ENCODE measurements at regions not wholly inside any gene's neighbourhood (a gene's known extent, or its start where the extent isn't known, plus 50 kb on each side); places are given as distances from the start of the nearest gene placed in this dataset.

DNA sequence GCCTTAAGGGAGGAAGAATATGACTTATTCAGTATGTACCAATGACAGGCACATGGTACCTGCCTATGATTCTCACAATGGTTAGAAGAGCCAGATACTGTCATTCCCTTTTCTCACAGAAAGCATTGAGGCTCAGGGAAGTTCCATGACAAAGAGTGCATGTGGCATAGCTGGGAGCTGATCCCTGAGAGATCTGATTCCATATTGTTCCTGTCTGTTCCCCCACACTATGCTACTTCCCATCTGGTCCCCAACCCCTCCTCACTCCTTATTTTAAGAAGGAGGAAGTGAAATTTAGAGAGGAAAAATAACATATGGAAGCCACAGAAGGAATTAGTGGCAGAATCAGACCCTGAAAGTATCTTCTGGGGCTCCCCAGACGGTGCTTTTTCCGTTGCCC lies 500.0 kb downstream of the PLPP3 start:
- Histone ChIP-seq H3K27me3 (replicated peaks; ENCODE audit: control insufficient read depth, insufficient read depth, low read length) (no peaks in the 10 kb centered on the region), H3K4me3 (replicated peaks; ENCODE audit: low read depth, low read length) (no peak overlapping the region), H3K36me3 (ENCODE audit: control insufficient read depth, insufficient read depth, low read length) (no peaks in the 10 kb centered on the region)
- TF ChIP-seq, protein P1, sequence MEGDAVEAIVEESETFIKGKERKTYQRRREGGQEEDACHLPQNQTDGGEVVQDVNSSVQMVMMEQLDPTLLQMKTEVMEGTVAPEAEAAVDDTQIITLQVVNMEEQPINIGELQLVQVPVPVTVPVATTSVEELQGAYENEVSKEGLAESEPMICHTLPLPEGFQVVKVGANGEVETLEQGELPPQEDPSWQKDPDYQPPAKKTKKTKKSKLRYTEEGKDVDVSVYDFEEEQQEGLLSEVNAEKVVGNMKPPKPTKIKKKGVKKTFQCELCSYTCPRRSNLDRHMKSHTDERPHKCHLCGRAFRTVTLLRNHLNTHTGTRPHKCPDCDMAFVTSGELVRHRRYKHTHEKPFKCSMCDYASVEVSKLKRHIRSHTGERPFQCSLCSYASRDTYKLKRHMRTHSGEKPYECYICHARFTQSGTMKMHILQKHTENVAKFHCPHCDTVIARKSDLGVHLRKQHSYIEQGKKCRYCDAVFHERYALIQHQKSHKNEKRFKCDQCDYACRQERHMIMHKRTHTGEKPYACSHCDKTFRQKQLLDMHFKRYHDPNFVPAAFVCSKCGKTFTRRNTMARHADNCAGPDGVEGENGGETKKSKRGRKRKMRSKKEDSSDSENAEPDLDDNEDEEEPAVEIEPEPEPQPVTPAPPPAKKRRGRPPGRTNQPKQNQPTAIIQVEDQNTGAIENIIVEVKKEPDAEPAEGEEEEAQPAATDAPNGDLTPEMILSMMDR (IDR thresholded peaks at IDR 0.05; ENCODE audit: insufficient read depth, low read length, poor library complexity, severe bottlenecking) = no peak
- no peak for DNase-seq (ENCODE audit: extremely low read depth, insufficient read length)

DNA sequence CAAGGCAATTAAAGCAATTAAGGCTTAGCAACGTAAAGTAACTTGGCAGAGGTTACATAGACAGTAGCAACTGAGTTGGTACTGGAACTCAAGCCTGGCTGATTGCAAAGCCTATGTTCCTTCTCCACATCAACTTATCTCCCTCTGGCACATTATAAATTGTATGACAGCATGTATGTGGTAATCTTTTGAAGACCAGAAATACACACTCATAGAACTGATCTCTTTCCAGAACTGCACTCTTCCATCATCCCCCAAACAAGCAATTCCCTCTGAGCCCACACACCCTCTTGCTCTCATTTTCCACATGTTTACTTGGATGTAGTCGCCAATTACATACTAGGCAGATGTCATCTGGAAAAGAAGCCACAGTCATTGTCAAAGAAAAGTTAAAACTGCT lies 502.2 kb downstream of the PLPP3 start:
- no peak overlapping the region for H3K4me3 ChIP-seq (replicated peaks; ENCODE audit: low read depth, low read length)
- H3K27me3 ChIP-seq (replicated peaks; ENCODE audit: control insufficient read depth, insufficient read depth, low read length) = no peaks in the 10 kb centered on the region
- DNase-seq (ENCODE audit: extremely low read depth, insufficient read length) = no peak
- no peaks in the 10 kb centered on the region for H3K36me3 ChIP-seq (ENCODE audit: control insufficient read depth, insufficient read depth, low read length)
- TF ChIP-seq, protein P1 (IDR thresholded peaks at IDR 0.05; ENCODE audit: insufficient read depth, low read length, poor library complexity, severe bottlenecking) = no peak

DNA sequence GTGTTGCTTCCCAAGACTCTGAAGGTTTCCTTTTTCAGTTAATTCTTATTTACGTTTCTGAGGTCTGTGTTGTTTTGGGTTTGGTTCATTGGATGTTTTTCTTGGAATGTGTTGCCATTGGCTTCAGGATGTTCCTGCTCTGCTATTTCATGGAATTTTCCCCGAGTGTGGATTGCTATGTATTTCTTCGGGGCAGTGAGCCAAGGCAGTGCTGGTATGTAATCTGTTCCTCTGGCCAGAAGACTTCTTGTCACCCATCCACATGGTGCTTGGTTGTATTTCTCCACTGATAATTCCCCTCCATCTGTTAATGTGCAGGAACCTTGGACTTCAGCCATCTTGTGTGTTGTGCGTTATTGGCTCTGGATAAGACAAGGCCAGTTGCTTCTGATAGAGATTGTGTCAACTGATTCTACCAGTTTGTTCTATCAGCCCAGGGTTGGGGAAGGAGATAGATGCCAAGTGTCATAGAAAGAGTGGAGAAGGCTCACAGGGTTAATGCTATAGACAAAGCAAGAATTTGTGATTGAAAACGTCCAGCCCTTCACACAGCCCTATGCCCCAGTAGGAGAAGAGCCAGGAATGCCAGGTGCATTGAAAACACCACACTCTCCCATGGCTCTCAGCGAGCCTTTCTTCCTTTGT lies 505.2 kb downstream of the PLPP3 start:
- Histone ChIP-seq H3K4me3 (replicated peaks; ENCODE audit: low read depth, low read length) (no peak overlapping the region), H3K36me3 (ENCODE audit: control insufficient read depth, insufficient read depth, low read length) (no peaks in the 10 kb centered on the region), H3K27me3 (replicated peaks; ENCODE audit: control insufficient read depth, insufficient read depth, low read length) (no peaks in the 10 kb centered on the region)
- TF ChIP-seq, protein P1 (IDR thresholded peaks at IDR 0.05; ENCODE audit: insufficient read depth, low read length, poor library complexity, severe bottlenecking) = no peak
- DNase-seq (ENCODE audit: extremely low read depth, insufficient read length) = no peak

DNA sequence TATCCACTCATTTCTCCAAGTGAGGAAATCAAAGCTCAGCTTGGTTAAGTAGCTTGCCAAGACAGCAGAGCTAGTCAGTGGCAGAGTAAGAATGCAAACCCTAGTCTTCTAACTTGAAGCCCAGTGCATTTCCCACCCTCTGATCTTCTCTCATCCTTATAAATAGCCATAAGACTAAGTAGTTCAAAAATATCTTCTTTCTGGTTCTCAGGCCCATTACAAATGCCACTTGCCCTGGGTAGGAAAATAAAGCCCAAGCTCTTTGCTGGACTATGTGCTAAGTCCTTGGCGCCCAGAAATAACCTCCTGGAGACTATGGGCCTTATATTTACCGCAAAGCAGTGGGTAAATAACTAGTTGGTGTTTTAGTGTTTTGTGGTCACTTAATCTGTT lies 505.8 kb downstream of the PLPP3 start:
- DNase-seq (ENCODE audit: extremely low read depth, insufficient read length) = no peak
- Histone ChIP-seq H3K36me3 (ENCODE audit: control insufficient read depth, insufficient read depth, low read length) (no peaks in the 10 kb centered on the region), H3K4me3 (replicated peaks; ENCODE audit: low read depth, low read length) (no peak overlapping the region), H3K27me3 (replicated peaks; ENCODE audit: control insufficient read depth, insufficient read depth, low read length) (no peaks in the 10 kb centered on the region)
- TF ChIP-seq, protein P1 (IDR thresholded peaks at IDR 0.05; ENCODE audit: insufficient read depth, low read length, poor library complexity, severe bottlenecking) = no peak

DNA sequence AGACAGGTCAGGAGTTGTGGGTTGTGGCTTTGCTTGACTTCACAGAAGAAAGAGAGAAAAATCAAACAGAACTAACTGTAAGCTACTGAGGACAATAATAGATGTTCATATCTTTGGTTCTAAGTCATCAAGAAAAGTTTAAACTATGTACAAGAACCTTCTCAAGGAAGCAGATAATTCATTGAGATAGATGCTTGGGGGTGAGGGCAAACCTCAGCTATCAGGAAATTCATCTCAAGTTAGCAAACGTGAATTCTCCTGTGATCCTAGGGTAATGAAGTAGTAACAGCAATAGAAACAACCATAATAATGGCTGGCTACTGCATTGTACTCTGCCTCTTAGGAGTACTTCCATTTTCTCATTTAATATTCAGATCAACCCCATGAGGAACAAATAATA lies 506.2 kb downstream of the PLPP3 start:
- Histone ChIP-seq H3K36me3 (ENCODE audit: control insufficient read depth, insufficient read depth, low read length) (no peaks in the 10 kb centered on the region), H3K4me3 (replicated peaks; ENCODE audit: low read depth, low read length) (no peak overlapping the region), H3K27me3 (replicated peaks; ENCODE audit: control insufficient read depth, insufficient read depth, low read length) (no peaks in the 10 kb centered on the region)
- DNase-seq (ENCODE audit: extremely low read depth, insufficient read length) = no peak
- TF ChIP-seq, protein P1 (IDR thresholded peaks at IDR 0.05; ENCODE audit: insufficient read depth, low read length, poor library complexity, severe bottlenecking) = no peak

DNA sequence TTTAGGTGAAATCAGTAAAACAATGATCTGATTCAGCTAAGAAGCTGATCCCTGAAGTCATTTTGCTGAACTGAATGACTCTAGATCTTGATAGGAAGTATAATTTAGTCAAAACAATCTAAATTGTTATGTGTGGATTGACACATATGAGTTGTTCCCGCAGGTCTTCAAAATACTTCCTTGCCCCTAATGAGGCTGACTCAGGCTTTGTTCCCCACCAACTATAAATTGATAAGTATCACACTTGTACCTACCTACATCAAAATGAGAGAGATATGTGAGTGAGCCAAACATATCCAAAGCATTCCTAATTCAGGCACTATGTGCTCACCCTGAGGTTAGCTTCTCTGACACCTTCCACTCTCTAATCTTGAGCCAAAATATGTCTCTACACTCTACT lies 507.1 kb downstream of the PLPP3 start:
- Histone ChIP-seq H3K4me3 (replicated peaks; ENCODE audit: low read depth, low read length) (no peak overlapping the region), H3K36me3 (ENCODE audit: control insufficient read depth, insufficient read depth, low read length) (no peaks in the 10 kb centered on the region), H3K27me3 (replicated peaks; ENCODE audit: control insufficient read depth, insufficient read depth, low read length) (no peaks in the 10 kb centered on the region)
- DNase-seq (ENCODE audit: extremely low read depth, insufficient read length) = no peak
- TF ChIP-seq, protein P1 (IDR thresholded peaks at IDR 0.05; ENCODE audit: insufficient read depth, low read length, poor library complexity, severe bottlenecking) = no peak

Measured in GM06990 (cell line).